SK-N-SH (cell line): ENCODE measurements at regions not wholly inside any gene's neighbourhood (a gene's known extent, or its start where the extent isn't known, plus 50 kb on each side); places are given as distances from the start of the nearest gene placed in this dataset.

ENCODE experiments used
- FOXM1 ChIP-seq: IDR thresholded peaks from 2 replicates; pipeline ENCODE4 v1.4.0; 2012; ENCODE audit warnings: low read depth, mild to moderate bottlenecking
- MAX ChIP-seq: IDR thresholded peaks from 2 replicates; pipeline ENCODE4 v1.4.0; 2012; ENCODE audit warnings: low read depth
- POLR2AphosphoS5 ChIP-seq: IDR thresholded peaks from 2 replicates; pipeline ENCODE4 v1.6.1; 2012; ENCODE audit warnings: low read depth, low read length

GRCh38 chrX:43581888-43582539 lies 74.1 kb upstream of the MAOA start:
- TF ChIP-seq POLR2AphosphoS5 (no peak), FOXM1 (no peak), MAX (no peak)
